CD4-positive, alpha-beta T cell treated with Interleukin-15 for 1 hour (primary cell): ENCODE measurements at regions not wholly inside any gene's neighbourhood (a gene's known extent, or its start where the extent isn't known, plus 50 kb on each side); places are given as distances from the start of the nearest gene placed in this dataset.

ENCODE experiments used
- DNase-seq: peaks from one replicate; pipeline ENCODE4 v3.0.0-alpha.2; 2020

- no peak for DNase-seq
Observed at GRCh38 chr2:226680719-226681118, 118.9 kb downstream of the IRS1 start.

GRCh38 chr2:226679389-226680065 lies 120.1 kb downstream of the IRS1 start:
- DNase-seq, result no peak

DNA sequence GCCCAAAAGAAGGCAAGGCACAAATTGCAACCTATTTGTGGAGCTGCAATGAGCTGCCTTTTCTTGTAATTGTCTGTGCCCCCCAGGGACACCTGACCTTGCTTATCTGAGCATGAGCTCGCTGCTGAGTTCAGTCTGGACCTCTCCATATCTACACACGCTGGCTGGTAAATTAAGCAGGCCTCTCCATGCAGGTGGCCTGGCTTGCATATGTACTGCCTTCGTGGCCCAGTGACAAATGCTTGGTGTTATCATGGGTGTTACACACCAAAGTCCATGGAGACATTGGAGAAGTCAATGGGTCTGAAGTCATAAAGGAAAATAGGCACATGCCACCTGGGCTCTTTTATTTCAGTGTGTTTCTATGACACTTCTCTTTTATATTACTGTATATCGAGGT lies 121.2 kb downstream of the IRS1 start:
- no peak for DNase-seq

- DNase-seq, result no peak
Observed at GRCh38 chr2:226677080-226677479, 122.5 kb downstream of the IRS1 start.

DNA sequence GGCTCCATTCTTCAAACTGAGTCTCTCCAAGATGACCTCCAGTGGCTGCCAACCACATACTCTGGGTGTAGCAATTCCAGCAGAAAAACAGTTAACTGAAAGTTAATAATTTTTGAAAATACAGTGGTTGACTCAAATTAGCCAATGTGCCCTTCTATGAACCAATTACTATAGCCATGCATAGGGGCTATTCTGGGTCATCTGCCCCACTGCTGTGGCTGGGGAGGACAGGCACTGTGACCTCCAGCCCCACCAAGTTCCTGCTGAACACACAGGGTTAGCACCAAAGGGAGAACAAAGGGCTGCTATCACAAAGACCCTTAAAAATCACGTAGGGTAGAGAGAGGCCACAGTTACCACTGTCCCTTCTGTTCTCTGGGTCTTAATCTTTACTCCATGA lies 123.0 kb downstream of the IRS1 start:
- DNase-seq, result no peak

DNA sequence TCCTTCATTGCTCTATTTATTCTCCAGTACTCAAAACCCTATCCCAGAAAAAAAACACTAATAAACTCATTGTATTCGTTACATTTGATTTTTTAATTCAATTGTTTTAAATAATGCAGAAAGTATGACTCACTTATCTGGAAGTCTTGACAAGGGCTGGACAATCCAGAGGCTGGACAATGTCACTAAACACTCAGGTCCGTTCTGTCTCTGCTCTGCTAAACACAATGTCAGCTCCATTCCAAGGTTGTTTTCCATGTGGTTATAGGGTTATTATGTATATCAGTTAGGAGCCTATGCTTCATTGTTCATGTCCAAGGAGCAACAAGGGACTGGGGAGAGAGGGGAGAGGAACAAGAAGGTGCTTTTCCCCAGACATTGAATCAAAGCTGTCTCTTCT lies 125.5 kb downstream of the IRS1 start:
- DNase-seq, result no peak

- DNase-seq, result no peak
Observed at GRCh38 chr2:226673314-226673723, 126.3 kb downstream of the IRS1 start.

DNA sequence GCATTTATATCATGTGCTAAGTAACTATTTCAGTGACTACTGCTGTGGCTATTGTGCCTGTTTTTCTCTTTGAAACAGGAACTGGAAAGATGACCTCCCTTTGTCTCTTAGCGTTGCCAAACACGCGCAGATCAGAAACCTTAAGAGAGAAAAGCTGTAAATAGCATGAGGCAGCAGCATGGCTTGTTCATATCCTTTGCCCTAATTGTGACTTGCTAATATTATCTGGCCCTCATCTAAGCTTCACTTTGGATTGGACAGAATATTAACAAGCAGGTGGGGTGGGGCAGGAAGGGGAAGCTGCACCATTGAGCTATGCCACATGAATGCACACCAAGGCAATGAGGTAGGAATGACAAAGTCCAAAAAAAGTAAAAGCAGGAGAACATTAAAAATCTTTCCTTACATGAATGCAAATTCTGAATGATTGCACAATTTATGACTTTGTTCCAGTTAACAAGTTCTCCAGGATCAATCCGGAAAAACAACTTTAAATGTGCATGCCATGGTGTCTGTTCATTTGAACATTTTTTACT lies 128.4 kb downstream of the IRS1 start:
- no peak for DNase-seq

DNA sequence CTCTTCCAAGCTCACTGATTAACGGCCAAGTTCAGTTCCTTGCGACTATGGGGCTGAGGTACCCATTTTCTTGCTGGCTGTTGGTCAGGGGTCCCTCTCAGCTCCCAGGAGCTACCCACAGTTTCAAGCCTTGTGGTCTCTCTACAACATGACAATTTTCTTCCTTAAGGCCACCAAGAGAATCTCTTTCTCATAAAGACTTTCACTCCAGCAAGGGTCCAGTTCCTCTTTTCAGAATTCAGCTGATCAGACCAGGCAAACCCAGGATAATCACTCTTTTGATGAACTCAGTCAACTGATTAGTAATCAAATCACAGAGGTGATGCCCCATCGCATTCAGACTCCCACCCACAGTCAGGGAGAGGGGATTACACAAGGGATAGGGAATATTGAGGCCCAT lies 129.7 kb downstream of the IRS1 start:
- no peak for DNase-seq

GRCh38 chr2:226669249-226669648 lies 130.4 kb downstream of the IRS1 start:
- no peak for DNase-seq

- DNase-seq, result no peak
Observed at GRCh38 chr2:226667736-226668135, 131.9 kb downstream of the IRS1 start.

GRCh38 chr2:226665306-226665831 lies 134.3 kb downstream of the IRS1 start:
- no peak for DNase-seq

GRCh38 chr2:226664661-226665060 lies 135.0 kb downstream of the IRS1 start:
- DNase-seq, result no peak

GRCh38 chr2:226664140-226664539 lies 135.5 kb downstream of the IRS1 start:
- DNase-seq, result no peak

- no peak for DNase-seq
Observed at GRCh38 chr2:226661789-226662545, 137.7 kb downstream of the IRS1 start.

DNA sequence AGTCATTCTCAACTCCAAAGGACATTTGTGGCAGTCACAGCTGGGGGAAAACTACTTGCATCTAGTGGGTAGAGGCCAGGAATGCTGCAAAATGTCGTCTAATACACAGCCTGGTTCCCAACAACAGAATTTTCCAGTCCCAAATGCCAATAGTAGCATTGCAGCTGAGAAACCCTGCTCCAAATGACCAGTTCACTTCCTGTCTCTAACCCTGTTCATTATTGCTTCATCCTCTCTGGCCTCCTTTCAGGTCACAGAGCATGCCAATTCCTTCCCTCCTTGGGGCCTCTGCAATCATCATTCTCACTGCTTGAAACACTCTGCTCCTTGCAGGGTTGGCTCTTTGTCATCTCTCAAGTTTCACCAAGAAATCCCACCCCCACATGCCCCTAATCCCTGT lies 139.1 kb downstream of the IRS1 start:
- DNase-seq, result no peak

- DNase-seq, result no peak
Observed at GRCh38 chr2:226660124-226660523, 139.5 kb downstream of the IRS1 start.

GRCh38 chr2:226659410-226659809 lies 140.2 kb downstream of the IRS1 start:
- DNase-seq, result no peak

DNA sequence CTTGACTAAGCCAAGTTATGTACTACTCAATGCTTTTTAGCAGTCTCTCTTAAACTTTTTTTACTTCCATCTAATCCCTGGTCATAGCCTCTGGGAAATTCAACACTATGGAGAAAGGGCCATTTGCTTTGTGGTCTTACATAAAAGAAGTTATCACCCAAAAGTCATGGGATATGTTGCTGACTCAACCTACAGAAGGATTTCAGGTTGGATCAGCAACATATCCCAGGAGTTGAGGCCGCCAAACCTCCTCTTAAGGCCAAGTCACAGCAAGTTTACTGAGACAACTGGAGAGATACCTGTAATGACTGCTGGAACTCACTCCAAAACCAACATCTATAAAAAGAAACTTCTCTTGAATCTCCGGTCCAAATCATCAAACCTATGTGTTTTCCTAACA lies 141.1 kb downstream of the IRS1 start:
- DNase-seq, result no peak

- no peak for DNase-seq
Observed at GRCh38 chr2:226657340-226658053, 142.1 kb downstream of the IRS1 start.

- no peak for DNase-seq
Observed at GRCh38 chr2:226656367-226656766, 143.3 kb downstream of the IRS1 start.

DNA sequence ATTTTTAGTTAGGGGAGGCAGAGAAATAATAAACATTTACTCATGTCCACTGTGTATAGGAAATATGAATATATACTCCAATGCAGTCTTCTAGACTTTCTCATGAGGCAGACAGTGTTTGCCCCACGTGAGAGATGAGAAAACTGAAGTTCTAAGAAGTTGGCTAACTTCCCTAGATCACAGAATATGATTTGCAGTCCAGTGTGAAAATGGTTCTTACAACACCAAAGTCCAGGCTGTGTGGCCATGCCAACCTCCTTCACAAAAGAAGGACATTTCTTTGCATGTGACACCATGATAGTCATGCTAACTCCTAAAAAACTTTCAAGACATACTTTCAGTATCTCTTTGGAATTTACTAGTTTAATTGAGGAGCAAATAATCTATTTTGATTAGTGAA lies 143.7 kb downstream of the IRS1 start:
- no peak for DNase-seq

- no peak for DNase-seq
Observed at GRCh38 chr2:226652983-226653765, 146.4 kb downstream of the IRS1 start.
